GM12875 (cell line): ENCODE measurements at regions not wholly inside any gene's neighbourhood (a gene's known extent, or its start where the extent isn't known, plus 50 kb on each side); places are given as distances from the start of the nearest gene placed in this dataset.

Experiments used
- H3K4me3 ChIP-seq: one replicate; pipeline ENCODE4 v1.5.1; 2011; ENCODE audit warnings: low read depth, low read length, control low read depth
- TF ChIP-seq, protein P1 (sequence below): IDR thresholded peaks from 2 replicates; pipeline ENCODE4 v1.5.1; 2011; ENCODE audit warnings: low read depth, mild to moderate bottlenecking, control low read depth, inconsistent platforms, low read length, moderate library complexity, borderline replicate concordance; ENCODE audit not compliant: insufficient read depth

DNA sequence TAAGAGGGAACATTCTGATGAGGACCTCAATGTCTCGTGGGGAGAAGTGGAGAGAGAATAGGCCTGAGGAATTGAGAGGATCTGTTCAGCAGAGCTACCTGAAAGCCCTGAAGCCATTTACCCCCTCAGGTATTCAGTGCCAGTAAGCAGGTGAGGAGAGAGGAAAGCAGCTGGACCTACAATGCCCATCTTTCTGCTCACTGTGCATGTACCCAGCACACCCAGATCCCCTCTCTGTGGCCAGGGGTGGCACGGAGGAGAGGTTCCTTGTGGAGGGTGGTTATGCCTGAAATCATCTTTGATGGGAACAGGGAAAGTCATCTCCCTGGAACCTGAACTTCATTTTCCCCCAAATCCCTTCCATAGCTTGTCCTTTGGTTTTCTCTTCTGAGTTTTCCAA, 277.8 kb upstream of the B3GAT1 start:
- no peak overlapping the region for H3K4me3 ChIP-seq
- TF ChIP-seq, protein P1, sequence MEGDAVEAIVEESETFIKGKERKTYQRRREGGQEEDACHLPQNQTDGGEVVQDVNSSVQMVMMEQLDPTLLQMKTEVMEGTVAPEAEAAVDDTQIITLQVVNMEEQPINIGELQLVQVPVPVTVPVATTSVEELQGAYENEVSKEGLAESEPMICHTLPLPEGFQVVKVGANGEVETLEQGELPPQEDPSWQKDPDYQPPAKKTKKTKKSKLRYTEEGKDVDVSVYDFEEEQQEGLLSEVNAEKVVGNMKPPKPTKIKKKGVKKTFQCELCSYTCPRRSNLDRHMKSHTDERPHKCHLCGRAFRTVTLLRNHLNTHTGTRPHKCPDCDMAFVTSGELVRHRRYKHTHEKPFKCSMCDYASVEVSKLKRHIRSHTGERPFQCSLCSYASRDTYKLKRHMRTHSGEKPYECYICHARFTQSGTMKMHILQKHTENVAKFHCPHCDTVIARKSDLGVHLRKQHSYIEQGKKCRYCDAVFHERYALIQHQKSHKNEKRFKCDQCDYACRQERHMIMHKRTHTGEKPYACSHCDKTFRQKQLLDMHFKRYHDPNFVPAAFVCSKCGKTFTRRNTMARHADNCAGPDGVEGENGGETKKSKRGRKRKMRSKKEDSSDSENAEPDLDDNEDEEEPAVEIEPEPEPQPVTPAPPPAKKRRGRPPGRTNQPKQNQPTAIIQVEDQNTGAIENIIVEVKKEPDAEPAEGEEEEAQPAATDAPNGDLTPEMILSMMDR, result no peak

DNA sequence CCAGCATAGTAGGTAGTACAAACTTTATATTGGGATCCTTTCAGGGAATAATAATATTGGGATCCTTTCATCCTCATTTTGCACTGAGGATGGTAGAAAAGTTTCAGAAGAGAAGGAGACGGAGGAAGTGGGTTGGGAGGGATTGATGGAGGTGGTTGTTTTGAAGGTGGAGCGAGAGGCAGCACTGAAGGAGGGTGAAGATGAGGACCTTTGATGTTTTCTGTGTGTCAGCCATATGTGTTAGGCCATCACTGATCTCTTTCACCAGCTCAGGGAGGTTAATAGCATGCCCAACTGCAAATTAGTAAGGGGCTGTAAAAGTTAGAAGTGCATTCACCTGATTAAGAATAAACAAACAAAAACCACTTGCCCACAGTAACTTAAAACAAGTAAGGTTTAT, 275.5 kb upstream of the B3GAT1 start:
- no peak overlapping the region for H3K4me3 ChIP-seq
- TF ChIP-seq, protein P1, result no peak

- H3K4me3 ChIP-seq, result no peak overlapping the region
- TF ChIP-seq, protein P1, result no peak
Observed at GRCh38 chr11:134686460-134687061, 274.5 kb upstream of the B3GAT1 start.

GRCh38 chr11:134685793-134686380, 273.8 kb upstream of the B3GAT1 start:
- TF ChIP-seq, protein P1, result no peak

DNA sequence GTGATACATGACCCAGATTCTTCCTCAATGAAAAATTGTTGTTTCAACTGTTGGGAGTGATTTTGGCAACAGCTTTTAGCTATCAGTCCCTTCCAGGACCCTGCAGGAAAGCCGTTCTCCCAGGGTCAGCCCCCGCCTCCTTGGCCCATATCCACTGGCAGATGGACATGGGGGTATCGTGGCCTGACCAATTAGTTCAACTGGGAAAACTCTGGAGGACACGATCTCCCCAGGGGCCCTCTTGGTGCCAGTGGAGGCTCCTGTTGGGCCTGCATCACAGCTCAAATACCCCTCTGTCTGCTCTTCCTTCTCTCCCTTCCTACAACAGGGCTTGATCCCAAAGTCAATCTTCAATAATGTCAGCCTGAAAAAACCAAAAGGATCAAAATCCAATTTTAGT, 272.5 kb upstream of the B3GAT1 start:
- H3K4me3 ChIP-seq, result no peak overlapping the region
- TF ChIP-seq, protein P1, result no peak

More at GRCh38 chr11:134685793-134686380, 273.8 kb upstream of the B3GAT1 start:
- no peak overlapping the region for H3K4me3 ChIP-seq

GRCh38 chr11:134683860-134684259, 271.8 kb upstream of the B3GAT1 start:
- TF ChIP-seq, protein P1, result no peak
- H3K4me3 ChIP-seq, result no peak overlapping the region

DNA sequence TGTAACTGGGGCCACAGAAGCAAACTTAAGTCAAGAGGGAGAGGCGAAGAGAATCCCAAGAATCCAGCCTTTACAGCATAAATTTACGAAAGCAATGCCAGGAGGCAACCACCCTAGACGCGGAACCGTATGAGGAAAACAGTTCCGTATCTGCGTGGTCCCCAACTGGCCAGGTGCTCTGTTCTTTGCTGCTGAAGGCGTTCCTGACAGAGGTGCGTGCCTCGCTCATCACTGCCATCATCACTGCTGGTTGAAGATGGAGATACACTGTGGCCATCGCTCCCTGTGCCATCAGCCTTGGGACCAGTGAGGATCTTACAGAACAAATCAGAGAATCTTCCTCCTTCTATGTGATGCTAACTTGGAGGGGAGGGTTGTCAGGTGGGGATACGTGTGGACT, 270.5 kb upstream of the B3GAT1 start:
- no peak overlapping the region for H3K4me3 ChIP-seq
- TF ChIP-seq, protein P1, result no peak
